GM19372 (cell line): ENCODE measurements at regions not wholly inside any gene's neighbourhood (a gene's known extent, or its start where the extent isn't known, plus 50 kb on each side); places are given as distances from the start of the nearest gene placed in this dataset.

Experiments used
- ATAC-seq: cut with Tn5 transposase; IDR thresholded peaks from one replicate; pipeline ENCODE4 v1.9.1; 2021; ENCODE audit warnings: mild to moderate bottlenecking, low read depth, moderate library complexity; ENCODE audit not compliant: unreplicated experiment

DNA sequence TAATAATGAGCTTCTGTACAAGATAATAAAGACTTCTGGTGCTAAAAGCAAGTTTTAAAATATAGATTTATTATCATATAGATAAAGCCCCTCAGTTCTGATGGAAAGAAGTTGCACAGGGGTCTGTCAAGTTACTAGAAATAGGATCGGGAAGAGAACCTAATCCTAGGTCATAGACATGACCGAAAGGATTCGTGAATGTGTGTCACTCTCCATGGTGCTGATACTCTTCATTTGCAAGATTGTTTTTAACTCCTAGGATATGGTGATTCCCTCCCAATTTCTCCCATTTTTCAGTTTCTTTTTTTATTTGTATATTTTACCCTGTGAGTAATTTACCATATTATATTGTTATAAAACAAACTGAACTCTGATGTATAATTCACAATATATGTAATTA lies 58.9 kb upstream of the CTNNA2 start:
- ATAC-seq: no peak

DNA sequence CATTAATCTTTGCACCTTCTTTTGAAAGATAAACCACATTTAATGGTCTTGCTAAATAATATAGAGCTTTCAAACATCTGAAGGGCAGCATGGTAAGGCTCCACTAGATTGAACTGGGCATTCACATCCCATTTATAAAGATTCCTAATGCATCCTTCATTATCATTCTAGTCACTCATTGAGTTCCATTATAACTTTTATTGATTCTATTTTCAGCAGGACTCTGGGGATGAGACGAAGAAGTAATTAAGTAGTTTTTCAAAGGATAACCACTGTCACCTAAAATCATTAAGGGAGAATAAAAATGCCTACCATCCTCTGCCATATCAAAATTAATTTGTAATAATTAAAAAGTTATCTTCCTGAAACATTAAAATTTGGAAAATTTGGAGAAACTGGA lies 60.2 kb upstream of the CTNNA2 start:
- no peak for ATAC-seq

DNA sequence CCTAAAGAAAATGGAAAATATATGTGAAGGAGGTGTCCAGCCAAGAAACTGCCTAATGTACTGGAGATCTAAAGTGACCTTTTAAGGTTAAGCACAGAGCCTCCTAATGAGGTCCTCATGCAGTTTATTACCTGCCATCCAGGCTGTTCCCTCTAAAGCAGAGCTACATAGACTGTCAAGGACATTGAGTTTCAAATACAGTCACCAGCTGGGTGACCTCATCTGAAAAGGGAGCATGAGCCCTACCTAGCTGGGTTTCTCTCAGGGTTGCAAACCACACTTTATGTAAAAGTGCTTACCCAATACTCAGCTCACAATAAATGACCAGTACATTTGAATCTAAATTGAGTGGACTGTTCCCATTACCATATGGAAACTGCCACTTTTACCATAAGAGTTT lies 65.4 kb upstream of the CTNNA2 start:
- ATAC-seq: no peak

DNA sequence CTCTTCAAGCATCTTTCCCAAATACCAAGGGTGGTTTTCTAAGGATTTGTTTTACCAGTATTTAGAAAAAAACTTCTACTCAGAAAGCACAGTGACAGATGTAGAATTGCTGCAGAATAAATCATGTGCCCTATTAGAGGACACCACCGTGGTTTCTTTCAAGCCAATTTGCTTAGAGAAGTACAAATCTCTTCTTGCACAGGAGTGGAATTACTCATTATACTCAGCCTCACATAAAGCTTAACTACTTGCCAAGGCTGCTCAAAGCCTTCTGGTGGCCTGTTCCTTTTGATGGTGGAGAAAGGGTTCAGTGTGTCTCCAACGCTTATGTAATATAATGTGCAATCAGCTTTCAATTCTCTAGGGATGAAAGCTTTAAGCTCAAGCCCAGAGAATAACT lies 66.5 kb upstream of the CTNNA2 start:
- no peak for ATAC-seq

DNA sequence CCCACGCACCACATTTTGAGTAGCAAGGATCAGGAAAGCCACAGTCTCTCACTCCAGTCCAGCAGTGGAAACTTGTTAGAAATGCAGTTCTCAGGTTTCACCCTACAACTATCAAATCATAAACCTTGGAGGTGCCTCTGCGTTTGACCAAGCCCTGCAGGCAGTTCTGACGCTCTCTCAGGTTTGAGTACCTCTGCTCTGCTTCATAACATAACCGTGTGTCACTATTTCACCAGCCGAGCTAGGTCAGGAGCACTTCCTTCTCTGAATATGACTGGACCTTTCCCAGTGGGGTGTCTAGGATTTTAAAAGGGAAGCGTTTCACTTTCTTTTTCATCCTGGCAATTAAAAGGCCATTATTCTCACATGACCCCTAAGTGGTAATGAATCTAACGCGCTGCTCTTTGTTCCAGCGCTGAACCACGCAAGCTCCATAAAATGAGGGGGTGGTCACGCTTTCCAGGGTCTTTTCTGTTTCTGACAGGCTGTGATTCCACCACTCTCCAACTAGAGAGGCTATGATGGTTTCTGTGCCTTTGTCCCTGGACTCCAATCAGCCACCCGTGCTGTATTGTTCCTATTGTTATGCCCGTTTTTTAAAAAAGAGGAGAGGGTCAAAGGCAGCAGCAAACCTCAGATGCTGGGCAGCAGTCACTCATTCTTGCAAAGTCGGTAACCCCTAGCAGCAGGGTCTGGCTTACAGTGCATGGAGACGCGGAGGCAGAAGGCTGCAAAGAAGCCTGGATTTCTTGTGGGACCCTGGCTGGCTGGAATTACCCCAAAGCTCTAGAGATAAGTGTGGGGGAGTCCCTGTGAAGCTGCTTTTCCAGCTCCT lies 75.2 kb upstream of the CTNNA2 start:
- ATAC-seq: no peak

- ATAC-seq: no peak
Measured at GRCh38 chr2:79434362-79434761, 78.5 kb upstream of the CTNNA2 start.

- no peak for ATAC-seq
Measured at GRCh38 chr2:79432731-79433146, 80.1 kb upstream of the CTNNA2 start.

- no peak for ATAC-seq
Measured at GRCh38 chr2:79428745-79429144, 84.1 kb upstream of the CTNNA2 start.

DNA sequence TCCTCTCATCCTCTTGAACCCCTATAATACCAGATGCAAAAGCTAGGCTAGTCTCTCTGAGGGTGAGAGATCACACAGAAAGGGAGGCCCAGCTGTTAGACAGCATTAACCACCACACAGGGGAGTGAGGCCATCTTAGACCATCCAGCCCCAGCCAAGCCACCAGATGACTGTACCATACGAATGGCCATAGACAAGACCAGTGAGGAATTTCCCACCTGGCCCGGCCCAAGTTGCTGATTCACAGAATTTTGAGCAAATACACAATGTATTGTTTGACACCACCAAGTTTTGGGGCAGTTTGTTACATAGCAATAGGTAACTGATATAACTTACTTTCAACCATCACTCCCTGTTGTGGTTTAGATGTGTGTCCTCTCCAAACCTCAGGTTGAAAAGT lies 98.2 kb upstream of the CTNNA2 start:
- ATAC-seq: no peak

GRCh38 chr2:79394485-79394859 lies 118.4 kb upstream of the CTNNA2 start:
- no peak for ATAC-seq

- ATAC-seq: no peak
Measured at GRCh38 chr2:79393806-79394484, 118.9 kb upstream of the CTNNA2 start.

- ATAC-seq: no peak
Measured at GRCh38 chr2:79393107-79393685, 119.7 kb upstream of the CTNNA2 start.

- ATAC-seq: no peak
Measured at GRCh38 chr2:79389481-79389880, 123.4 kb upstream of the CTNNA2 start.

DNA sequence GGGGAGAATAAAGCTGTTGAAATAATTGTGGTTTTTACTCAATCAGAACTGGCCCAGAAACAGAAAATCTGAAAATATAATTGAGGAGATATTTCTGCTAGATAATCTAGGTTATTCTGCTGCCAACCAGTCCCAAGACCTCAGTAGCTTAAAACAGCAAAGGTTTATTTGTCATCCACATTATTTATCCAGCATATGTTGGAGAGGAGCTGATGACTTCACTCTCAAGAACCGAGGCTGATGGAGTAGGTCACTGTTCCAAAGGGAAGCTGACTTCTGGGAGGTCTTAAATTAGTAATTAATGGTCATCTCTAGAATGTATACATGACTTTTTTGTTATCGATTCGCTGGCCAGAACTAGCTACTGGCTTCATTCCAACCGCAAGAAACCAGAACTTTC lies 124.8 kb upstream of the CTNNA2 start:
- ATAC-seq: no peak

DNA sequence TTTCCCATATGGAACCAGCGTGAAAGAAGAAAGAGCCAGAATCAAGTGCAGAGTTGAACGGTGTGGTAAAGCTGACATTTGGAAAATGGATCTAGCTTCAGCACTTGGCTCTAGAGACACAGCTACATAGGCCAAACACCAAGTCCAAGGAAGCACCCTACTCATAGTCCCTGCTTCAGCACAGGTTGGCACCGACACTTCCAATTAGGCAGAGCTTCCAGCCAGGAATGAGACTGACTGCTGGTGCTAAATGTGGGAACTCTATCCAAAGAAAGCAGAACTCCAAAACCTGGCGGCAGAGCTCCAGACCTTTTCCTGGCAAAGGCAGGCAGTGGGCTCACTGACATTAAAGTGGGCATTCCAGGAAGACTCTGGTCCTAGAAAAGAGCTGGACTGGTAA lies 125.4 kb upstream of the CTNNA2 start:
- ATAC-seq: no peak

- no peak for ATAC-seq
Measured at GRCh38 chr2:79383681-79384080, 129.2 kb upstream of the CTNNA2 start.

- ATAC-seq: no peak
Measured at GRCh38 chr2:79375817-79376216, 137.0 kb upstream of the CTNNA2 start.

DNA sequence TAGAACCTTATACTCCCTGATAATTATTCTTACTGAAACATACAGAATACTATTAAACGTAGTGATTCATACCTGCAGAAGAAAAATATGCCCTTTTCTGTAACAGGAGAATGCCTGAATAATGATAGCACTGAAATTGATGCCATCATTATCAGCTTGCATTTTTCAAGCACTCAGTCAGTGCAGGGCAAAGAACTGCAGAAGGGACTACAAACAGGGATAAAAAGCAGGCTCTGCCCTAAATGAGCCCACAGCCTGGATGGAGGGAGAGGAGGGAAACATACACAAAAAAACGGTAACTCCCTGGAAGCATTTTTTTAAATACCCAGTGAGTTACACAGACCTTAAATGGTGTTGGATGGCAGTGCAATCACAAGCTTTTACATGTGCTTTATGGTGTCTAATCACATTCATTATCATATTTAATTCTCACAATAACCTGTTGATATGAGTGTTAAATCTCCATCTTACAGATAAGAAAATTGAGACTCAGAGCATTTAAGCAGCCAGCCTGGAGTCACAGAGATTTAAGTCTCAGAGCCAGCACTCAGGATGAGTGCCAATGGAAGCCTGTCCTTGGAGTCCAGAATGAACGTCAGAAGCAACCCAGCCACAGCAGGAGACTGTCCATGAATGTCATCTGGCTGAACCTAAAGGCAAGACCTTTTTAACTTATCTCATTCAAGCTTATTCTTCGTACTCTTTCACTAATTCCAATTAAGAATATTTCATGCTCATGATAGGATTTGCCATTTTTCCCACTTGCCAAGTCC lies 139.3 kb upstream of the CTNNA2 start:
- ATAC-seq: no peak

- no peak for ATAC-seq
Measured at GRCh38 chr2:79370976-79371538, 141.8 kb upstream of the CTNNA2 start.

- no peak for ATAC-seq
Measured at GRCh38 chr2:79369127-79369526, 143.7 kb upstream of the CTNNA2 start.
